ENCODE measurements at regions not wholly inside any gene's neighbourhood (a gene's known extent, or its start where the extent isn't known, plus 50 kb on each side); places are given as distances from the start of the nearest gene placed in this dataset.

- no peaks in the 10 kb centered on the region for H3K9me3 ChIP-seq
- no peak overlapping the region for H3K27ac ChIP-seq (ENCODE audit: low read depth in 2 of 2, low read length in 1 of 2)
- H2AFZ ChIP-seq (ENCODE audit: low read depth) = no peak overlapping the region
- no peaks in the 10 kb centered on the region for H3K9me2 ChIP-seq
- ChIA-PET CTCF (interaction anchor here (1.4 kb wide), 1 partner anchor 43 kb away, joined by 5 read pairs; no protein-coding TSS in a partner anchor), POLR2A (no interaction called here)
- no peaks in the 10 kb centered on the region; the same call in 1 of the 2 replicates for H3K27me3 ChIP-seq (ENCODE audit: insufficient read depth)
- no peak for TF ChIP-seq PBX3 (IDR thresholded peaks at IDR 0.05)
- TF ChIP-seq POLR2AphosphoS5 (IDR thresholded peaks at IDR 0.05; ENCODE audit: low read depth, low read length) = no peak
- no peak for TF ChIP-seq RXRA (IDR thresholded peaks at IDR 0.05; ENCODE audit: borderline replicate concordance, low read depth)
- no peak for TF ChIP-seq TEAD4 (IDR thresholded peaks at IDR 0.05; ENCODE audit: borderline replicate concordance, insufficient read depth)
- no peak for TF ChIP-seq RCOR1 (IDR thresholded peaks at IDR 0.05; ENCODE audit: low read length)
- 51% methylated on average over 3 of the region's 3 CpGs for WGBS (ENCODE audit: low lambda C conversion rate)
- H3K4me2 ChIP-seq = no peak overlapping the region
- no peaks in the 10 kb centered on the region for H4K20me1 ChIP-seq (ENCODE audit: insufficient read depth)
- no peak overlapping the region for H3K4me3 ChIP-seq (ENCODE audit: low read depth in 2 of 2, low read length in 1 of 2)
- no peaks in the 10 kb centered on the region for H3K4me1 ChIP-seq (ENCODE audit: control insufficient read depth in 1 of 2, insufficient read depth in 2 of 2, low read depth in 1 of 2, low read length in 1 of 2)
- H3K36me3 ChIP-seq (replicated peaks in 1 of 2; ENCODE audit: control insufficient read depth in 1 of 2, insufficient read depth in 2 of 2, low read length in 1 of 2) = no peaks in the 10 kb centered on the region
- H3K9ac ChIP-seq = no peak overlapping the region
- no peak for DNase-seq
- no peaks in the 10 kb centered on the region for H3F3A ChIP-seq (replicated peaks; ENCODE audit: insufficient read depth)
- H3K79me2 ChIP-seq (ENCODE audit: insufficient read depth) = no peaks in the 10 kb centered on the region
Measured at GRCh38 chr5:173529861-173530260, 86.6 kb downstream of the BOD1 start.

GRCh38 chr5:173527671-173528070, 88.8 kb downstream of the BOD1 start:
- Histone ChIP-seq H3K9me3 (no peaks in the 10 kb centered on the region), H4K20me1 (ENCODE audit: insufficient read depth) (no peaks in the 10 kb centered on the region), H3K27me3 (ENCODE audit: insufficient read depth) (no peaks in the 10 kb centered on the region; the same call in 1 of the 2 replicates), H3K79me2 (ENCODE audit: insufficient read depth) (no peaks in the 10 kb centered on the region), H3K27ac (ENCODE audit: low read depth in 2 of 2, low read length in 1 of 2) (no peak overlapping the region), H3K9me2 (no peaks in the 10 kb centered on the region), H3K36me3 (replicated peaks in 1 of 2; ENCODE audit: control insufficient read depth in 1 of 2, insufficient read depth in 2 of 2, low read length in 1 of 2) (no peaks in the 10 kb centered on the region), H2AFZ (ENCODE audit: low read depth) (no peak overlapping the region), H3K4me3 (ENCODE audit: low read depth in 2 of 2, low read length in 1 of 2) (no peak overlapping the region), H3K4me2 (no peak overlapping the region), H3F3A (replicated peaks; ENCODE audit: insufficient read depth) (no peaks in the 10 kb centered on the region), H3K9ac (no peak overlapping the region), H3K4me1 (ENCODE audit: control insufficient read depth in 1 of 2, insufficient read depth in 2 of 2, low read depth in 1 of 2, low read length in 1 of 2) (no peaks in the 10 kb centered on the region)
- DNase-seq = no peak
- WGBS (ENCODE audit: low lambda C conversion rate) = 36% methylated on average over 7 of the region's 9 CpGs
- POLR2A ChIA-PET = no interaction called here
- CTCF ChIA-PET = no interaction called here
- TF ChIP-seq REST (IDR thresholded peaks at IDR 0.05; ENCODE audit: low read depth, low read length) (no peak), NFIC (IDR thresholded peaks at IDR 0.05; ENCODE audit: borderline replicate concordance) (no peak), ELF1 (IDR thresholded peaks at IDR 0.05) (no peak), TAF1 (IDR thresholded peaks at IDR 0.05; ENCODE audit: borderline replicate concordance, low read depth, low read length) (no peak), FOSL2 (IDR thresholded peaks at IDR 0.05; ENCODE audit: borderline replicate concordance, low read depth) (no peak), FOXJ3 (CRISPR knock-in tag; IDR thresholded peaks at IDR 0.05) (no peak), JUND (IDR thresholded peaks at IDR 0.05) (no peak), MAX (IDR thresholded peaks at IDR 0.05; ENCODE audit: low read depth) (no peak), GATA2 (CRISPR knock-in tag; IDR thresholded peaks at IDR 0.05) (no peak), GABPA (IDR thresholded peaks at IDR 0.05; ENCODE audit: low read depth) (no peak), CHD2 (IDR thresholded peaks at IDR 0.05; ENCODE audit: low read length, partially characterized antibody) (no peak), USF1 (IDR thresholded peaks at IDR 0.05; ENCODE audit: borderline replicate concordance, low read depth) (no peak), POLR2AphosphoS5 (IDR thresholded peaks at IDR 0.05; ENCODE audit: low read depth, low read length) (no peak), SMC3 (IDR thresholded peaks at IDR 0.05; ENCODE audit: low read depth, low read length) (no peak), PBX3 (IDR thresholded peaks at IDR 0.05) (no peak), NRF1 (IDR thresholded peaks at IDR 0.05; ENCODE audit: low read depth, low read length) (no peak), IRF3 (IDR thresholded peaks at IDR 0.05; ENCODE audit: low read depth, low read length) (no peak)
